ENCODE measurements at regions not wholly inside any gene's neighbourhood (a gene's known extent, or its start where the extent isn't known, plus 50 kb on each side); places are given as distances from the start of the nearest gene placed in this dataset.

DNA sequence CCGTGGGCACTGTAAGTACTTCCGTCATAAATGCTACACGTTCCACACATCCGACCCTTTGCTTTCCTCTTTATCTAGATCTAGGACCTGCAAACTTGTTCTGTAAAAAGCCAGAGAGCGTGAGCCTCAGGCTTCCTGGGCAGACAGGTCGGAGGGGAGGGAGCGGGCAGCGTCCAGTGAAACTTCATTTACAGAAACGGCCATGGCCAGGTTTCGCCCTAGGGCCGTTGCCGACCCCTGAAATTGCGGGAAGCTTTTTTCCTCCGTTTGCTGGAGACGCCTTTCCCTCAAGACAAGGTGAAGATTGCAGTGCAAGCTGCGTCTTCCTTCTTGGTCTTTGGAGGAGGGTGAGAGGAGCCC, 155.4 kb downstream of the DLL1 start:
- no peaks in the 10 kb centered on the region for H3K9me3 ChIP-seq (ENCODE audit: control insufficient read depth, low read length)
- WGBS, result 76% methylated on average over 16 of the region's 16 CpGs
- H3K27ac ChIP-seq (ENCODE audit: low read length), result no peak overlapping the region
- DNase-seq, result no peak
- ATAC-seq, result no peak
- H3K4me1 ChIP-seq (ENCODE audit: control insufficient read depth, insufficient read depth, low read length), result peaks cover 6% of the 10 kb centered on the region
- H3K27me3 ChIP-seq (ENCODE audit: control insufficient read depth, insufficient read depth), result no peaks in the 10 kb centered on the region
- no peak overlapping the region for H3K4me3 ChIP-seq (ENCODE audit: low read length)
- intact Hi-C loops (cut with DNase I), result no loop called here

DNA sequence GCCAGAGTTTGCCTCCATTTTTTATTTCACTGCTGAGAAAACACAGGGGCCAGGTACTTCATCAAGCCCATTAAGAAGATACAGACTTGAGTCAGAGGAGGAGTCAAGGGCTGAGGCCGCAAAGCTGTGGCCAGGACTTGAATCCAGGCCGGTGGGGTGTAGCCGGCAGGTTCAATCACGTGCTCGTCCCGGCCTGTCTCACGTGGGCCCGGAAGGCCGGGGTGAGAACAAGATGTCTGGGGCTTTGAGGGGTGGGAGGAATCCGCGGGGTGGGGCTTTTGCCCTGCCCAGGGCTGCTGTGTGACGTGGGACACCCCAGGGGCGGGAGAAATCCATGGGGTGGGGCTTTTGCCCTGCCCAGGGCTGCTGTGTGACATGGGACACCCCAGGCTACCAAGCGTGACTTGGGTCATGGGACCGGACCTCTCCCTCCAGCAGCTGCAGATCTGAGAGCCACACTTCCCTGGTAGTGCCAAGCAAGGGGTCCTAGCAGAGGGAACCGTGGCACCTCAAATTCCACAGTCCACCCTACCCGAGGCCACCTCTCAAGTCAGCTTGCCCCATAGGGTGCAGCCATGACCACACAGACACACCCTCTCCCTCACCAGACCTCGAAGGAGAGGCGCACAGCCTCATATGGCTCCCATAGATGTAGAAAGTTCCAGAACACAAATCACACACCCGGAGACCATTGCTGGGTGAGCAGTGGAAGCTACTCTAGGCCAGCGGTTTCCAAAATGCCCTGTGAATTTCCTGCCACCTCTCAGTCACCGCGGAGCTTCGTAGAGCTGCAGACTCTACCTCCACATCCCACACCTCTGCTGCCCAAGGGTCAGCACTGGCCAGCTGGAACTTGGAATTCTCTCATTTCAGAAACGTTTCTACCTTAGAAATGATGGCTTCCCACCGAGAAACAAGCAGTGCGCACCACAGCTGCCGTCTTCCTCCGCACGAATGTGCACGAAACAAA, 156.1 kb downstream of the DLL1 start:
- Histone ChIP-seq H3K4me3 (ENCODE audit: low read length) (no peak overlapping the region), H3K9me3 (ENCODE audit: control insufficient read depth, low read length) (no peaks in the 10 kb centered on the region), H3K4me1 (ENCODE audit: control insufficient read depth, insufficient read depth, low read length) (peaks cover 6% of the 10 kb centered on the region), H3K27ac (ENCODE audit: low read length) (no peak overlapping the region), H3K27me3 (ENCODE audit: control insufficient read depth, insufficient read depth) (no peaks in the 10 kb centered on the region)
- WGBS, result 83% methylated on average over 31 of the region's 31 CpGs
- intact Hi-C loops (cut with DNase I), result no loop called here
- DNase-seq, result peak in 1 of 3 donors; percentile 41
- no peak for ATAC-seq

DNA sequence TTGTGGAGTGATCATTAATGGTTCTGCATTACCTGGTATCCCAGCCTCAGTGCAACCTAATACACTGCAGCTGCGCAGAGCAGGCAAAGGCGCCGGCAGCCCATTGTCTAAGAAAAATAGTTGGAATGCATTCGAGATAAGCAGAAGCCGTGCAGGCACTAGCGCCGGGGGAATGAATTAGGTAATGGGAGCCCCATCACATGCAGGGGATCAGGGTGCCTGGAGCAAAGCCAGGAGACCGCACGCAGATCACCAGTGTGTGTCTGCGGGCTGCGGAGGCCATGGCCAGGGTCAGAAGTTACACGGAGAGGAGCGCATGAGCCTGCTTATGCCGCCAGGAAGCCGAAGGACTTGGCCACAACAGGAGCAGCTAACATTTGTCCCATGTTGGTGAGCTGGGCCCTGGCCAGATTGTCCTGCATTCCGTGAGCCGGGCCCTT, 156.8 kb downstream of the DLL1 start:
- Histone ChIP-seq H3K27me3 (ENCODE audit: control insufficient read depth, insufficient read depth) (no peaks in the 10 kb centered on the region), H3K4me1 (ENCODE audit: control insufficient read depth, insufficient read depth, low read length) (peaks cover 6% of the 10 kb centered on the region), H3K4me3 (ENCODE audit: low read length) (no peak overlapping the region), H3K27ac (ENCODE audit: low read length) (peak overlapping the region; percentile 49), H3K9me3 (ENCODE audit: control insufficient read depth, low read length) (no peaks in the 10 kb centered on the region)
- DNase-seq (peak in 2 of 3 donors; percentile 68 to 76), ATAC-seq (peak; percentile 4 to 12)
- WGBS, result 20% methylated on average over 17 of the region's 17 CpGs
- intact Hi-C loops (cut with DNase I), result no loop called here

DNA sequence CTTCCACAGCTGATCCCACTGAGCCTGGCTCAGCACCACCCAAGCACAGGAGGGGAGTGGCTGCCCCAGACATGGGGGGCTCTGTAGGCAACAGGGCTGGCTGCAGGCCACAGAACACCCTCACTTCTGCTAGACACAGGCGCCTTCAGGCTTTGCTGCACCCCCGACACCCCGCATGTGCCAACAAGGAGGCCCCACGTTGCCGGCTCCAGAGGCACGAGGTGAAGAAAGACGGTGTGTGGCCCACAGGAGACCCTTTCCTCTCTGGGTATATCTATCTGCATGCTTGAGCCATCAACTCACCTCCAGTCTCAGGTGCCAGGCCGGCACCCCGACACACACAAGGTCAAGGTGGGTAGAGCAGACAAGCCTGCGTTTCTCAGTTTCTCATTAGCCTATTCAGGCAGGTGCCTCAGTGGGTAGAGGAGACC, 158.3 kb downstream of the DLL1 start:
- peak in 1 of 3 donors; percentile 35 for DNase-seq
- H3K4me1 ChIP-seq (ENCODE audit: control insufficient read depth, insufficient read depth, low read length), result peaks cover 5% of the 10 kb centered on the region
- 89% methylated on average over 10 of the region's 10 CpGs for WGBS
- no peaks in the 10 kb centered on the region for H3K27me3 ChIP-seq (ENCODE audit: control insufficient read depth, insufficient read depth)
- intact Hi-C loops (cut with DNase I), result no loop called here
- H3K9me3 ChIP-seq (ENCODE audit: control insufficient read depth, low read length), result no peaks in the 10 kb centered on the region
- H3K4me3 ChIP-seq (ENCODE audit: low read length), result no peak overlapping the region
- no peak overlapping the region for H3K27ac ChIP-seq (ENCODE audit: low read length)
- ATAC-seq, result no peak

DNA sequence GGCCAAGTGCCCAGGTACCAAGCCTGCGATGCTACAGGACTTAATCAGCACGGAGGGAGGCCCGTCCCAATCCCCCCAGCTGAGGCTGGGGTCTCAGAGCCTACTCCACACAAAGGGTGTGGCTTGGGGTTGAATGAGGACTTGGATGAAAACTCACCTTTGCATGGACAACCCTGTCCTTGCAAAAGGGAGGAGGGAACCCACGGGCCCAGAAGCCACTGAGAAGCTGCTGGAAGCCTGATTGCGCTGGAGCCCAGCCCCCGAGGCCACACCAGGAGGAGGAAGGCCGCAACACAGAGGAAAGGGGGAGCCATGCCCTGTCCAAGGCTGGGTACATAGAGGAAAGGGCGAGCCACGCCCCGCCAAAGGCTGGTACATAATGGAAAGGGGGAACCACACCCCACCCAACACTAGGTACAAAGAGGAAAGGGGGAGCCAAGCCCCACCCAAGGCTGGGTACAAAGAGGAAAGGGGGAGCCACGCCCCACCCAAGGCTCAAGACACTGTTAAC, 158.8 kb downstream of the DLL1 start:
- 90% methylated on average over 11 of the region's 11 CpGs for WGBS
- no peaks in the 10 kb centered on the region for H3K9me3 ChIP-seq (ENCODE audit: control insufficient read depth, low read length)
- H3K4me1 ChIP-seq (ENCODE audit: control insufficient read depth, insufficient read depth, low read length), result peaks cover 5% of the 10 kb centered on the region
- ATAC-seq, result no peak
- H3K27ac ChIP-seq (ENCODE audit: low read length), result no peak overlapping the region
- DNase-seq, result peak in 1 of 3 donors; percentile 42
- intact Hi-C loops (cut with DNase I), result no loop called here
- no peak overlapping the region for H3K4me3 ChIP-seq (ENCODE audit: low read length)
- H3K27me3 ChIP-seq (ENCODE audit: control insufficient read depth, insufficient read depth), result no peaks in the 10 kb centered on the region

DNA sequence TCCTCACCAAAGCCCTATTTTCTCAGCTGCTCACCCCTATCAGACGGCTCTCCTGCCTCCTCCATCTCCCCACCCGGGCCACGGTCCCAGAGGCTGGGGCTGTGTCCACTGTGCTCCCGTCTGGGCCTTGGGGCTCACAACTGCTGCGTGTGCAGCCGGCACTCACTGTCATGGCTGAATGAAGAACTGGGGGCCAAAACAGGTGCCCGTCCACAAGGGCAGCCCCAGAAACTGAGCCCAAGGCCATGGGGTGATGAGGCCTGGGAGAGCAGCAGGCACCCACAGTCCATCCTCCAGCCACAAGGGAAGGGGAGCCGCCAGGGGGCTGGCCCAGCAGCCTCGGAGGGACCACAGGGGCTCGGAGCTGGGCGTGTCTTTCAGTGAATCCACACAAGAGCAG, 159.5 kb downstream of the DLL1 start:
- Histone ChIP-seq H3K27me3 (ENCODE audit: control insufficient read depth, insufficient read depth) (no peaks in the 10 kb centered on the region), H3K4me1 (ENCODE audit: control insufficient read depth, insufficient read depth, low read length) (peaks cover 5% of the 10 kb centered on the region), H3K9me3 (ENCODE audit: control insufficient read depth, low read length) (no peaks in the 10 kb centered on the region), H3K27ac (ENCODE audit: low read length) (no peak overlapping the region), H3K4me3 (ENCODE audit: low read length) (no peak overlapping the region)
- ATAC-seq (no peak), DNase-seq (peak in 1 of 3 donors; percentile 36)
- intact Hi-C loops (cut with DNase I), result no loop called here
- WGBS, result 85% methylated on average over 11 of the region's 11 CpGs

DNA sequence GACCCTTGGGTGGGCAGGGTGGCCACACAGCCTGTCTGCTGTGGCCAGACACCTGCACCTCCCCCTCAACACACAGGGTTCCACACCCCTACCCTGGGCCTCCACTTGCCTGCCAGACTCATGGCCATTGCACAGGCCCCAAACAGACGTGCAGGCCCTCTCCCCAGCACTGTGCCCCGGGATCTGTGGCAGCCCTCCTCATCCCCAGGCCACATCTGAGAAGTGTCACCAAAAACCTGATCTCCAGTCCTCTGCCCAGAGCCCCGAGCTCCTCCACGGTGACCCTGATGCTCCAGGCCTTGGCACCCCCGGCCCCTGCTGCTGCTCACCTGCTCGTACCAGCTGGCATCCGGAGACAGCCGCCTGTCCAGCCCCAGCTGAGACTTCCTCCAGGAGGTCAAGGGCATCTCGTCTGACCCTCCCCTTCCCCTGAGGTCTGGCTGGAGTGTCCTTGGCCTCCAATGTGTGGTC, 160.1 kb downstream of the DLL1 start:
- no peaks in the 10 kb centered on the region for H3K9me3 ChIP-seq (ENCODE audit: control insufficient read depth, low read length)
- no peaks in the 10 kb centered on the region for H3K27me3 ChIP-seq (ENCODE audit: control insufficient read depth, insufficient read depth)
- DNase-seq (peak in 1 of 3 donors; percentile 49), ATAC-seq (peak in 1 of 2 donors; percentile 6)
- intact Hi-C loops (cut with DNase I), result no loop called here
- peaks cover 5% of the 10 kb centered on the region for H3K4me1 ChIP-seq (ENCODE audit: control insufficient read depth, insufficient read depth, low read length)
- no peak overlapping the region for H3K4me3 ChIP-seq (ENCODE audit: low read length)
- no peak overlapping the region for H3K27ac ChIP-seq (ENCODE audit: low read length)
- 77% methylated on average over 9 of the region's 9 CpGs for WGBS

DNA sequence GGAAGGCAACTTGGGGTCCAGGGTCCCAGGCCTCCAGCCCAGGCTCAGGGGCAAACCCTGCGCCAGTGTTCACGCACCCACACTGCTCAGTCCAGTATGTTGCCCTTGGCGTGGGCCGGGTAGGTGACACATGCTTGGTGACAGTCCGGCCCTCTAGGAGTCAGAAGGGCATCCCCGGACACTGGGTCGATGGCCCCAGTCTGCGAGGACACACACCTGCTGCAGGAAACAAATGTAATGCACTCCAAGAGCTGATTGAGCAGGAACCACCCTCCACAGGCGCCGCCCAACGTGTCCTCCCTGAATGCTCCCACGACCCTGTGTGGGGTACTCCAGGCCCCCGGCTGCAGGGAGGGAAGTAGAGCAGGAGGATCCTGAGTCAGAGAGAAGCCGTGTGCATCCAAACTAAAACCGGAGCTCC, 160.7 kb downstream of the DLL1 start:
- H3K4me1 ChIP-seq (ENCODE audit: control insufficient read depth, insufficient read depth, low read length), result peaks cover 5% of the 10 kb centered on the region

DNA sequence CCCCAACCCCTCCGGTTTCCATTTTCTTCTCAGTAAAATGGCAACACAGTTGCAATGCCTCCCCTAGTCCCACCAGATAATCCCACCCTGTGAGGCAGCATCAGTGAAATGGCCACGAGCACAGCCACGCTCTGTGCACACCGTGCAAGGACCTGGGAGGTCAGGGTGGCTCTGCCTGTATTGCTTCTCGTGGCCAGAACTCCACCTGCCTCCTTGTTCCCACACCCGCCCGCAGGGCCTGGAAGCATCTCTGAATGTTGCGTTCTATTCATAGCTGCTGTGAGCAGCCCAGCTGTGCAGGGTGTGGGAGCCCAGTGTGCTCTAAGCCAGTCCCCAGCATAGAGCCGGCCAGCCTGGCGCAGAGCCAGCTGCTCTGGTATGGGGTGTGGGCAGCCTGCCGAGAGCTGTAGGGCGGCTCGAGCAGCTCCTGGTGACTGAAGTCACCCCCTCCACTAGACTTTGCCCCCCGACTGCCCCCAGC, 161.1 kb downstream of the DLL1 start:
- H3K27ac ChIP-seq (ENCODE audit: low read length), result no peak overlapping the region
- H3K27me3 ChIP-seq (ENCODE audit: control insufficient read depth, insufficient read depth), result no peaks in the 10 kb centered on the region
- H3K4me1 ChIP-seq (ENCODE audit: control insufficient read depth, insufficient read depth, low read length), result peaks cover 5% of the 10 kb centered on the region
- ATAC-seq (peak; percentile 77 to 79), DNase-seq (peak; percentile 65 to 91 (median 89))
- 33% methylated on average over 14 of the region's 14 CpGs for WGBS
- no peaks in the 10 kb centered on the region for H3K9me3 ChIP-seq (ENCODE audit: control insufficient read depth, low read length)
- intact Hi-C loops (cut with DNase I), result no loop called here
- H3K4me3 ChIP-seq (ENCODE audit: low read length), result no peak overlapping the region

More for the DNA sequence above, 160.7 kb downstream of the DLL1 start:
- WGBS, result 65% methylated on average over 15 of the region's 15 CpGs
- Histone ChIP-seq H3K27ac (ENCODE audit: low read length) (no peak overlapping the region), H3K9me3 (ENCODE audit: control insufficient read depth, low read length) (no peaks in the 10 kb centered on the region), H3K27me3 (ENCODE audit: control insufficient read depth, insufficient read depth) (no peaks in the 10 kb centered on the region), H3K4me3 (ENCODE audit: low read length) (no peak overlapping the region)
- intact Hi-C loops (cut with DNase I), result no loop called here
- ATAC-seq (peak; percentile 28 to 40), DNase-seq (no peak)

DNA sequence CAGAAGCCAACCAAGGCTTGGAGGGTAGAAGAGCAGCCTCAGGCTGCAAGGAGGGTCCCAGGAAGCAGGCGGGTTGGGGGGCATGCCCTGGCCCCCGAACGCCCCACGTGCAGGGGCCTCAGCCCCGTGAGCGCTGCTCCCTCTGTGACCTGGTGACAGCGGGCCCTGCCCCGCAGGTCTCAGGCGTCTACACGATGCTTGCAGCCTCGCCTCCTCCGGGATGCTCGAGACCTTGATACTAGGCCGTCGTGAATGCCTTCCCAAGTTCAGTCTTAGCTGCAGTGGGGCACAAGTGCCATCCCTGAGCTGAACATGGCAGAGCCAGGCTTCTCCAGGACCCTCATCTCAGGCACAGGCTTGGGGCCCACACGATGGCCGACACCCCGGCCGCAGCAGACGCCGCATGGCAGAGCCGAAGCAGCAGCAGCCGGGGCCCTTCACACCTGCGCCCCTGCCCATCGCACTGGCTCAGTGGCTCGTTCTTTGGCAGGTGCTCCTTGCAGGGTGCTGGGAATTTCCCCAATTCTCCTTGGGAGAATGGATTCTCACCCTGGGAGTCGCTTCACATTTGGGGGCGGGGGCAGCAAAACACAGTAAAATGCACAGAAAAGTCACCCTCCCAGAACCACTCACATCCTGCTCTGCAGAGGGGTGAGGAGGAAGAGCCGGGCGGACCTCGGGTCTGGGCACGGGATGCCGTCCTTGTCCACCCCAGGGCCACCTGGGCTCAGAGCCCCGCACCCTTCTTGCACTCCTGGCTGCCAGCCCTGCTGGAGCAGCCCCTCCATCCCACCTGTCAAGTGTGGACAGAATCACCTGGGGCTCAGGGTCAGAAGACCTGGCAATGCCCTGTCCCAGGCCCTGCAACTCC, 161.8 kb downstream of the DLL1 start:
- intact Hi-C loops (cut with DNase I), result no loop called here
- Histone ChIP-seq H3K9me3 (ENCODE audit: control insufficient read depth, low read length) (no peaks in the 10 kb centered on the region), H3K4me3 (ENCODE audit: low read length) (no peak overlapping the region), H3K27ac (ENCODE audit: low read length) (no peak overlapping the region), H3K4me1 (ENCODE audit: control insufficient read depth, insufficient read depth, low read length) (peaks cover 3% of the 10 kb centered on the region), H3K27me3 (ENCODE audit: control insufficient read depth, insufficient read depth) (no peaks in the 10 kb centered on the region)
- WGBS, result 92% methylated on average over 34 of the region's 34 CpGs
- ATAC-seq, result no peak
- DNase-seq, result peak in 1 of 3 donors; percentile 49

Data from right cardiac atrium (tissue), 5 donors.